HEK293 (cell line): ENCODE measurements at regions not wholly inside any gene's neighbourhood (a gene's known extent, or its start where the extent isn't known, plus 50 kb on each side); places are given as distances from the start of the nearest gene placed in this dataset.

Experiments used
- CTCF ChIA-PET: fragments of 350-600 bp; formaldehyde crosslinking; extraction: SDS; loops from one replicate; lab custom pipeline; 2021; ENCODE audit warnings: antibody characterized with exemption; lab: Yijun Ruan, JAX
- POLR2A ChIA-PET: fragments of 300-600 bp; formaldehyde crosslinking; extraction: SDS; loops from one replicate; lab custom pipeline; 2020; ENCODE audit warnings: antibody characterized with exemption, inconsistent platforms; lab: Yijun Ruan, JAX
- H3K27ac ChIP-seq: fragments of 200-500 bp; sonication (Bioruptor generic); 2 replicates; pipeline ENCODE4 v1.5.1; 2014; ENCODE audit warnings: low read depth, low read length, control low read depth, inconsistent platforms; ENCODE audit errors: extremely low read depth
- H3K36me3 ChIP-seq, 2 experiments: fragments of 200-500 bp in 1 of 2; sonication (Bioruptor generic) in 1 of 2; 1 replicate in 1 of 2; 2 replicates in 1 of 2; pipeline ENCODE4 v1.5.1; 2014 to 2017; ENCODE audit warnings: inconsistent platforms in 2 of 2, low read length in 2 of 2; ENCODE audit not compliant: control insufficient read depth in 2 of 2, insufficient read depth in 1 of 2
- H3K4me1 ChIP-seq: fragments of 200-500 bp; sonication (Bioruptor generic); 2 replicates; pipeline ENCODE4 v1.5.1; 2014; ENCODE audit warnings: mild to moderate bottlenecking, low read length, inconsistent platforms; ENCODE audit not compliant: control insufficient read depth, insufficient read depth
- H3K4me3 ChIP-seq: 2 replicates; pipeline ENCODE4 v1.5.1; 2011; ENCODE audit warnings: low read depth, mild to moderate bottlenecking, control low read depth, low read length, moderate library complexity
- H3K9me3 ChIP-seq: fragments of 200-500 bp; sonication (Bioruptor generic); 2 replicates; pipeline ENCODE4 v1.5.1; 2014; ENCODE audit warnings: low read depth, low read length, inconsistent platforms; ENCODE audit not compliant: control insufficient read depth, insufficient read depth
- HOXD13 ChIP-seq: sonication (generic); formaldehyde crosslinking; IDR thresholded peaks from 2 replicates; pipeline ENCODE4 v1.8.0; 2022; ENCODE audit warnings: missing genetic modification reagents, borderline replicate concordance
- KLF7 ChIP-seq: fragments of 450-650 bp; formaldehyde crosslinking; IDR thresholded peaks from 2 replicates; pipeline ENCODE4 v1.5.1; 2016; ENCODE audit warnings: missing biosample characterization, missing genetic modification characterization, borderline replicate concordance
- MZF1 ChIP-seq: fragments of 450-650 bp; formaldehyde crosslinking; IDR thresholded peaks from 2 replicates; pipeline ENCODE4 v1.5.1; 2017; ENCODE audit warnings: missing biosample characterization, missing genetic modification characterization, borderline replicate concordance
- OSR2 ChIP-seq: fragments of 450-650 bp; formaldehyde crosslinking; IDR thresholded peaks from 2 replicates; pipeline ENCODE4 v1.5.1; 2016; ENCODE audit warnings: missing biosample characterization, missing genetic modification characterization
- REPIN1 ChIP-seq: fragments of 450-650 bp; formaldehyde crosslinking; IDR thresholded peaks from 2 replicates; pipeline ENCODE4 v1.5.1; 2017; ENCODE audit warnings: missing biosample characterization, missing genetic modification characterization, low read depth
- SP2 ChIP-seq: fragments of 450-650 bp; formaldehyde crosslinking; IDR thresholded peaks from 2 replicates; pipeline ENCODE4 v1.5.1; 2016; ENCODE audit warnings: missing biosample characterization, missing genetic modification characterization
- ZEB2 ChIP-seq: fragments of 450-650 bp; formaldehyde crosslinking; IDR thresholded peaks from 2 replicates; pipeline ENCODE4 v1.5.1; 2016; ENCODE audit warnings: missing biosample characterization, missing genetic modification characterization
- ZFHX2 ChIP-seq: fragments of 450-650 bp; formaldehyde crosslinking; conservative IDR thresholded peaks from 2 replicates; pipeline ENCODE4 v1.5.1; 2016; ENCODE audit warnings: missing biosample characterization, missing genetic modification characterization
- ZIC2 ChIP-seq: fragments of 450-650 bp; formaldehyde crosslinking; IDR thresholded peaks from 2 replicates; pipeline ENCODE4 v1.5.1; 2016; ENCODE audit warnings: missing biosample characterization, missing genetic modification characterization
- ZNF174 ChIP-seq: fragments of 450-650 bp; formaldehyde crosslinking; IDR thresholded peaks from 2 replicates; pipeline ENCODE4 v1.5.0; 2017; ENCODE audit warnings: missing biosample characterization, mild to moderate bottlenecking, missing genetic modification characterization
- ZNF23 ChIP-seq: fragments of 450-650 bp; formaldehyde crosslinking; IDR thresholded peaks from 2 replicates; pipeline ENCODE4 v1.5.1; 2016; ENCODE audit warnings: missing biosample characterization, missing genetic modification characterization, borderline replicate concordance
- ZNF354C ChIP-seq: fragments of 450-650 bp; formaldehyde crosslinking; IDR thresholded peaks from 2 replicates; pipeline ENCODE4 v1.5.1; 2016; ENCODE audit warnings: missing biosample characterization, missing genetic modification characterization, low read depth, borderline replicate concordance
- ZNF433 ChIP-seq: fragments of 450-650 bp; formaldehyde crosslinking; IDR thresholded peaks from 2 replicates; pipeline ENCODE4 v1.5.1; 2016; ENCODE audit warnings: missing biosample characterization, missing genetic modification characterization, low read depth
- ZNF664 ChIP-seq: fragments of 450-650 bp; formaldehyde crosslinking; IDR thresholded peaks from 2 replicates; pipeline ENCODE4 v1.5.1; 2016; ENCODE audit warnings: missing biosample characterization, missing genetic modification characterization
- ZXDB ChIP-seq: fragments of 450-650 bp; formaldehyde crosslinking; IDR thresholded peaks from 2 replicates; pipeline ENCODE4 v1.5.1; 2016; ENCODE audit warnings: missing biosample characterization, missing genetic modification characterization
- TF ChIP-seq, protein P1 (sequence below): fragments of 450-650 bp; formaldehyde crosslinking; IDR thresholded peaks from 2 replicates; pipeline ENCODE4 v1.5.1; 2016; ENCODE audit warnings: missing biosample characterization, missing genetic modification characterization
- TF ChIP-seq, protein P2 (sequence below): fragments of 450-650 bp; formaldehyde crosslinking; IDR thresholded peaks from 2 replicates; pipeline ENCODE4 v1.5.1; 2016; ENCODE audit warnings: missing biosample characterization, missing genetic modification characterization
- TF ChIP-seq, protein P3 (sequence below): IDR thresholded peaks from 2 replicates; pipeline ENCODE4 v1.6.1; 2011; ENCODE audit warnings: mild to moderate bottlenecking, low read depth, low read length, borderline replicate concordance

DNA sequence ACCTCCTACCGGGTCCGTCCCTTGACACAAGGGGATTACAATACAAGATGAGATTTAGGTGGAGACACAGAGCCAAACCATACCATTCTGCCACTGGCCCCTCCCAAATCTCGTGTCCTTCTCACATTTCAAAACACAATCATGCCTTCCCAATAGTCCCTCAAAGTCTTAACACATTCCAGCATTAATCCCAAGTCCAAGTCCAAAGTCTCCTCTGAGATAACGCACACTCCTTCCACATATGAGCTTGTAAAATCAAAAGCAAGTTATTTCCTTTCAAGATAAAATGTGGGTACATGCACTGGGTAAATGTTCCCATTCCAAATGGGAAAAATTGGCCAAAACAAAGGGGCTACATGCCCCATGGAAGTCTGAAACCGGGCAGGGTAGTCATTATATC, 463.9 kb upstream of the CDH9 start:
- ChIA-PET CTCF (no interaction called here), POLR2A (no interaction called here)
- TF ChIP-seq, protein P1, sequence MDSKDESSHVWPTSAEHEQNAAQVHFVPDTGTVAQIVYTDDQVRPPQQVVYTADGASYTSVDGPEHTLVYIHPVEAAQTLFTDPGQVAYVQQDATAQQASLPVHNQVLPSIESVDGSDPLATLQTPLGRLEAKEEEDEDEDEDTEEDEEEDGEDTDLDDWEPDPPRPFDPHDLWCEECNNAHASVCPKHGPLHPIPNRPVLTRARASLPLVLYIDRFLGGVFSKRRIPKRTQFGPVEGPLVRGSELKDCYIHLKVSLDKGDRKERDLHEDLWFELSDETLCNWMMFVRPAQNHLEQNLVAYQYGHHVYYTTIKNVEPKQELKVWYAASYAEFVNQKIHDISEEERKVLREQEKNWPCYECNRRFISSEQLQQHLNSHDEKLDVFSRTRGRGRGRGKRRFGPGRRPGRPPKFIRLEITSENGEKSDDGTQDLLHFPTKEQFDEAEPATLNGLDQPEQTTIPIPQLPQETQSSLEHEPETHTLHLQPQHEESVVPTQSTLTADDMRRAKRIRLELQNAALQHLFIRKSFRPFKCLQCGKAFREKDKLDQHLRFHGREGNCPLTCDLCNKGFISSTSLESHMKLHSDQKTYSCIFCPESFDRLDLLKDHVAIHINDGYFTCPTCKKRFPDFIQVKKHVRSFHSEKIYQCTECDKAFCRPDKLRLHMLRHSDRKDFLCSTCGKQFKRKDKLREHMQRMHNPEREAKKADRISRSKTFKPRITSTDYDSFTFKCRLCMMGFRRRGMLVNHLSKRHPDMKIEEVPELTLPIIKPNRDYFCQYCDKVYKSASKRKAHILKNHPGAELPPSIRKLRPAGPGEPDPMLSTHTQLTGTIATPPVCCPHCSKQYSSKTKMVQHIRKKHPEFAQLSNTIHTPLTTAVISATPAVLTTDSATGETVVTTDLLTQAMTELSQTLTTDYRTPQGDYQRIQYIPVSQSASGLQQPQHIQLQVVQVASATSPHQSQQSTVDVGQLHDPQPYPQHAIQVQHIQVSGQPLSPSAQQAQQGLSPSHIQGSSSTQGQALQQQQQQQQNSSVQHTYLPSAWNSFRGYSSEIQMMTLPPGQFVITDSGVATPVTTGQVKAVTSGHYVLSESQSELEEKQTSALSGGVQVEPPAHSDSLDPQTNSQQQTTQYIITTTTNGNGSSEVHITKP (tag by site-specific recombination): 0 out of 2 replicates have a peak, but pooled peaks have one; percentile 15
- TF ChIP-seq ZNF23 (tag by site-specific recombination) (no peak), MZF1 (tag by site-specific recombination) (0 out of 2 replicates have a peak, but pooled peaks have one; percentile 40), ZFHX2 (tag by site-specific recombination) (no peak), ZIC2 (tag by site-specific recombination) (0 out of 2 replicates have a peak, but pooled peaks have one; percentile 13), HOXD13 (no peak)
- Histone ChIP-seq H3K4me1 (no peaks in the 10 kb centered on the region), H3K27ac (no peak overlapping the region), H3K36me3 (no peaks in the 10 kb centered on the region), H3K9me3 (no peaks in the 10 kb centered on the region), H3K4me3 (no peak overlapping the region)

DNA sequence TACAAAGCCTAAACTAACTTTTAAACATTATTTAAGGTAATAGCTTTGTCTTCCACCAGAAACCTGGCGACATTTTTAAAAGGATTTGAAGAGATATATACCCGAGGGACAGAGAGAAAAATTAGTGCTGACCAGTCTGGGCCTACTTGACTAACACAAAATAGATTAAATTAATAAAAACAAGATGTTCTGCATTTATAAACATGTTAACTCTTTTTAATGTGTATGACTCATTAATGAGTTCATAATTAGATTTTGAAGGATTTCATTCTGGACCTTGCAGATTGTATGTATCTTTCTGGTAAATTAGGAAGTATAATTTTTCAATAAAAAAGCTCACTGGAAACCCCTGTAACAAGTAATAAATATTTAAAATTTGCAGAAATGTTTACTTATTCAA, 459.1 kb upstream of the CDH9 start:
- Histone ChIP-seq H3K27ac (no peak overlapping the region), H3K4me1 (no peaks in the 10 kb centered on the region), H3K36me3 (no peaks in the 10 kb centered on the region), H3K9me3 (no peaks in the 10 kb centered on the region), H3K4me3 (no peak overlapping the region)
- ChIA-PET POLR2A (no interaction called here), CTCF (no interaction called here)
- TF ChIP-seq ZEB2 (tag by site-specific recombination): no peak
- no peak for TF ChIP-seq SP2 (tag by site-specific recombination)
- no peak for TF ChIP-seq ZNF664 (tag by site-specific recombination)
- TF ChIP-seq ZNF174: no peak
- no peak for TF ChIP-seq ZNF354C
- TF ChIP-seq OSR2 (tag by site-specific recombination): no peak
- no peak for TF ChIP-seq ZXDB
- TF ChIP-seq ZNF433 (tag by site-specific recombination): no peak
- TF ChIP-seq, protein P2, sequence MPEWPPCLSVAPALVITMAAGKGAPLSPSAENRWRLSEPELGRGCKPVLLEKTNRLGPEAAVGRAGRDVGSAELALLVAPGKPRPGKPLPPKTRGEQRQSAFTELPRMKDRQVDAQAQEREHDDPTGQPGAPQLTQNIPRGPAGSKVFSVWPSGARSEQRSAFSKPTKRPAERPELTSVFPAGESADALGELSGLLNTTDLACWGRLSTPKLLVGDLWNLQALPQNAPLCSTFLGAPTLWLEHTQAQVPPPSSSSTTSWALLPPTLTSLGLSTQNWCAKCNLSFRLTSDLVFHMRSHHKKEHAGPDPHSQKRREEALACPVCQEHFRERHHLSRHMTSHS (tag by site-specific recombination): no peak
- no peak for TF ChIP-seq KLF7 (tag by site-specific recombination)

DNA sequence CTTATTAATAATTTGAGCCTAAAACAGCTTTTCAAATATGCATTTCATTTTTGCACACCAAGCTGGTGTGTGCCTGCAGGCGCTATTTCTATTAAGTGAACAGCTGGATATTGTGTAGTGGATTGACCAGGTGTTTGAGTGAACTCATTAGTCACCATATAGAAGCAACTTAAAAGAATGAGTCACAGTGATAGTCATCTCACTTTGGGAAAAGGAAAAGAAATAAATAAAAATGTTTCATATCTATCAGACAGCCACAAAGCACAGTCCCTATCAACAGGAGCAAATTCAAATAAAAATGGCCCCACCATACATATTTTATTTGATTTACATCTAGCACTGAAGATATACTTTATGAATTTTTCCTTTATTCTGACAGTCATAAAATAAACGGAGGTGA, 456.5 kb upstream of the CDH9 start:
- no peaks in the 10 kb centered on the region for H3K9me3 ChIP-seq
- H3K4me3 ChIP-seq: no peak overlapping the region
- TF ChIP-seq, protein P3, sequence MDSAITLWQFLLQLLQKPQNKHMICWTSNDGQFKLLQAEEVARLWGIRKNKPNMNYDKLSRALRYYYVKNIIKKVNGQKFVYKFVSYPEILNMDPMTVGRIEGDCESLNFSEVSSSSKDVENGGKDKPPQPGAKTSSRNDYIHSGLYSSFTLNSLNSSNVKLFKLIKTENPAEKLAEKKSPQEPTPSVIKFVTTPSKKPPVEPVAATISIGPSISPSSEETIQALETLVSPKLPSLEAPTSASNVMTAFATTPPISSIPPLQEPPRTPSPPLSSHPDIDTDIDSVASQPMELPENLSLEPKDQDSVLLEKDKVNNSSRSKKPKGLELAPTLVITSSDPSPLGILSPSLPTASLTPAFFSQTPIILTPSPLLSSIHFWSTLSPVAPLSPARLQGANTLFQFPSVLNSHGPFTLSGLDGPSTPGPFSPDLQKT: no peak
- no peak for TF ChIP-seq REPIN1 (tag by site-specific recombination)
- CTCF ChIA-PET: no interaction called here
- H3K36me3 ChIP-seq: no peaks in the 10 kb centered on the region
- no peak overlapping the region for H3K27ac ChIP-seq
- POLR2A ChIA-PET: no interaction called here
- H3K4me1 ChIP-seq: no peaks in the 10 kb centered on the region
